SK-N-SH (cell line): ENCODE measurements at regions not wholly inside any gene's neighbourhood (a gene's known extent, or its start where the extent isn't known, plus 50 kb on each side); places are given as distances from the start of the nearest gene placed in this dataset.

Experiments used
- CTCF ChIA-PET: fragments of 300-600, 350-600 bp; formaldehyde crosslinking; extraction: SDS; loops from one replicate; lab custom pipeline; 2021; lab: Yijun Ruan, JAX
- POLR2A ChIA-PET: fragments of 350-600 bp; sonication (Branson Sonifier 250); formaldehyde crosslinking; extraction: SDS; loops from one replicate; lab custom pipeline; 2020; ENCODE audit warnings: antibody characterized with exemption, inconsistent platforms; lab: Yijun Ruan, JAX
- DNase-seq: peaks from one replicate; pipeline ENCODE4 v3.0.0; 2012
- H2AFZ ChIP-seq: fragments of 200-600 bp; sonication (generic); 2 replicates; pipeline ENCODE4 v1.8.1; 2016; ENCODE audit warnings: antibody characterized with exemption, mild to moderate bottlenecking, low read depth
- H3F3A ChIP-seq: fragments of 200-600 bp; sonication (generic); replicated peaks from 2 replicates; pipeline ENCODE3; 2016; ENCODE audit warnings: antibody characterized with exemption, mild to moderate bottlenecking; ENCODE audit not compliant: insufficient read depth
- H3K27ac ChIP-seq, 2 experiments: fragments of 200-500 bp in 1 of 2; fragments of 200-600 bp in 1 of 2; sonication (Bioruptor generic) in 1 of 2; sonication (generic), shearing (Covaris generic) in 1 of 2; 2 replicates each; pipeline versions ENCODE4 v1.5.1 to v1.6.1; 2014 to 2016; ENCODE audit warnings: low read depth in 2 of 2, inconsistent platforms in 1 of 2, low read length in 1 of 2, mild to moderate bottlenecking in 1 of 2, mixed read lengths in 1 of 2
- H3K27me3 ChIP-seq: fragments of 200-600 bp; sonication (generic), shearing (Covaris generic); 2 replicates; pipeline ENCODE4 v1.6.1; 2016; ENCODE audit warnings: mixed run types; ENCODE audit not compliant: insufficient read depth
- H3K36me3 ChIP-seq, 2 experiments: fragments of 200-500 bp in 1 of 2; fragments of 200-600 bp in 1 of 2; sonication (Bioruptor generic) in 1 of 2; sonication (generic) in 1 of 2; replicated peaks in 1 of 2; 2 replicates each; pipeline versions ENCODE3 to v1.5.1; 2014 to 2016; ENCODE audit warnings: low read length in 1 of 2, mild to moderate bottlenecking in 1 of 2; ENCODE audit not compliant: insufficient read depth in 2 of 2, control insufficient read depth in 1 of 2
- H3K4me1 ChIP-seq, 2 experiments: fragments of 200-500 bp in 1 of 2; fragments of 200-600 bp in 1 of 2; sonication (Bioruptor generic) in 1 of 2; sonication (generic), shearing (Covaris generic) in 1 of 2; 2 replicates each; pipeline versions ENCODE4 v1.5.1 to v1.6.1; 2014 to 2016; ENCODE audit warnings: low read depth in 1 of 2, low read length in 1 of 2, mixed run types in 1 of 2; ENCODE audit not compliant: insufficient read depth in 2 of 2, control insufficient read depth in 1 of 2
- H3K4me2 ChIP-seq: fragments of 200-600 bp; sonication (generic), shearing (Covaris generic); 2 replicates; pipeline ENCODE4 v1.6.1; 2017; ENCODE audit warnings: mixed run types
- H3K4me3 ChIP-seq, 2 experiments: fragments of 200-500 bp in 1 of 2; fragments of 200-600 bp in 1 of 2; sonication (Bioruptor generic) in 1 of 2; sonication (generic), shearing (Covaris generic) in 1 of 2; 2 replicates each; pipeline versions ENCODE4 v1.5.1 to v1.8.1; 2014 to 2016; ENCODE audit warnings: low read depth in 2 of 2, inconsistent platforms in 1 of 2, low read length in 1 of 2, mild to moderate bottlenecking in 1 of 2, mixed read lengths in 1 of 2, moderate library complexity in 1 of 2
- H3K79me2 ChIP-seq: fragments of 200-600 bp; sonication (generic); 2 replicates; pipeline ENCODE4 v1.8.1; 2017; ENCODE audit warnings: mild to moderate bottlenecking; ENCODE audit not compliant: insufficient read depth
- H3K9ac ChIP-seq: fragments of 200-600 bp; sonication (generic); 2 replicates; pipeline ENCODE4 v1.6.1; 2017; ENCODE audit warnings: mixed run types
- H3K9me2 ChIP-seq: fragments of 200-600 bp; sonication (generic); 2 replicates; pipeline ENCODE4 v1.6.1; 2017; ENCODE audit warnings: mixed run types
- H3K9me3 ChIP-seq: fragments of 200-600 bp; sonication (generic); 2 replicates; pipeline ENCODE4 v1.6.1; 2017; ENCODE audit warnings: mixed run types, mild to moderate bottlenecking, moderate library complexity
- H4K20me1 ChIP-seq: fragments of 200-600 bp; sonication (generic); 2 replicates; pipeline ENCODE4 v1.6.1; 2017; ENCODE audit warnings: mild to moderate bottlenecking, mixed run types; ENCODE audit not compliant: insufficient read depth
- CHD2 ChIP-seq: fragments of 150-350 bp; IDR thresholded peaks from 2 replicates; pipeline ENCODE4 v1.6.1; 2018; ENCODE audit warnings: low read length; ENCODE audit not compliant: partially characterized antibody
- EZH2phosphoT487 ChIP-seq: fragments of 200-600 bp; sonication (generic); IDR thresholded peaks from 2 replicates; pipeline ENCODE4 v1.6.1; 2017; ENCODE audit warnings: low read depth, mixed run types, mild to moderate bottlenecking, antibody characterized with exemption, moderate library complexity, borderline replicate concordance
- FOSL2 ChIP-seq: IDR thresholded peaks from 2 replicates; pipeline ENCODE4 v1.4.0; 2012; ENCODE audit warnings: low read depth, mild to moderate bottlenecking, moderate library complexity, borderline replicate concordance
- FOXM1 ChIP-seq: IDR thresholded peaks from 2 replicates; pipeline ENCODE4 v1.4.0; 2012; ENCODE audit warnings: low read depth, mild to moderate bottlenecking
- NRF1 ChIP-seq: IDR thresholded peaks from 2 replicates; pipeline ENCODE4 v1.6.1; 2012; ENCODE audit warnings: low read depth, mild to moderate bottlenecking, low read length
- POLR2AphosphoS5 ChIP-seq: IDR thresholded peaks from 2 replicates; pipeline ENCODE4 v1.6.1; 2012; ENCODE audit warnings: low read depth, low read length
- SMC3 ChIP-seq: IDR thresholded peaks from 2 replicates; pipeline ENCODE4 v1.6.1; 2012; ENCODE audit warnings: low read depth, low read length, improper control_type of control experiment
- TCF12 ChIP-seq: IDR thresholded peaks from 2 replicates; pipeline ENCODE4 v1.4.0; 2012
- WGBS: methylation state at CpG from one replicate; pipeline ENCODE4 v1.1.6; 2017; ENCODE audit warnings: low lambda C conversion rate; 5-methylcytosine and 5-hydroxymethylcytosine counted together
- TF ChIP-seq, protein P1 (sequence below): IDR thresholded peaks from 2 replicates; pipeline ENCODE4; 2012
- TF ChIP-seq, protein P2 (sequence below): fragments of 200-600 bp; sonication (generic); IDR thresholded peaks from 2 replicates; pipeline ENCODE4 v1.6.1; 2017; ENCODE audit warnings: antibody characterized with exemption, mild to moderate bottlenecking, moderate library complexity
- TF ChIP-seq, protein P3 (sequence below): IDR thresholded peaks from 2 replicates; pipeline ENCODE4 v1.6.1; 2012; ENCODE audit warnings: mild to moderate bottlenecking, low read depth, low read length, moderate library complexity
- TF ChIP-seq, protein P4 (sequence below): IDR thresholded peaks from 2 replicates; pipeline ENCODE4 v1.4.0; 2012; ENCODE audit warnings: low read depth
- TF ChIP-seq, protein P5 (sequence below): fragments of 150-350 bp; IDR thresholded peaks from 2 replicates; pipeline ENCODE4 v1.6.1; 2017; ENCODE audit warnings: antibody characterized with exemption, low read length, low read depth, borderline replicate concordance

DNA sequence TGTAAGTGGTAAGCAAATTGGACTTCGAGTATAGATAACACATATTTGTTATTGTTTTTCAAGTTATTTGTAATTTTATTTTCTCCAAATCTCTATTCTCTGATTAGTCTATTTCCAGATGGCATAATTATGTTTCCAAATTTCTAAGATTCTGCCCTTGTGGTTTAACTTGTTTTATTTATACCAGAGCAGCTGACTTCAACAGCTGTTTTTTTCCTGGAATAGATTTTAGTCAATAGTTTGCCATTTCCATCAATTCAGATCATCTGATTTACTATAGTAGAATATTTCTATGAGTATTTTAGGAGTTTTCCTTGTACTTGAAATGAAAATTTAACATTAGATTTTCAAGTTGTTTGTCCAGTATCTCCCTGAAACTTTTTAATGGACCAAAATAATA, 848.7 kb upstream of the MIR17HG start:
- Histone ChIP-seq H3F3A (no peaks in the 10 kb centered on the region), H4K20me1 (no peaks in the 10 kb centered on the region), H3K9me2 (no peaks in the 10 kb centered on the region), H3K4me1 (no peaks in the 10 kb centered on the region), H3K4me3 (no peak overlapping the region), H3K27ac (no peak overlapping the region), H3K9ac (no peak overlapping the region), H3K27me3 (no peaks in the 10 kb centered on the region), H3K79me2 (no peaks in the 10 kb centered on the region), H2AFZ (no peak overlapping the region), H3K36me3 (no peaks in the 10 kb centered on the region), H3K9me3 (no peaks in the 10 kb centered on the region), H3K4me2 (no peak overlapping the region)
- TF ChIP-seq, protein P1, sequence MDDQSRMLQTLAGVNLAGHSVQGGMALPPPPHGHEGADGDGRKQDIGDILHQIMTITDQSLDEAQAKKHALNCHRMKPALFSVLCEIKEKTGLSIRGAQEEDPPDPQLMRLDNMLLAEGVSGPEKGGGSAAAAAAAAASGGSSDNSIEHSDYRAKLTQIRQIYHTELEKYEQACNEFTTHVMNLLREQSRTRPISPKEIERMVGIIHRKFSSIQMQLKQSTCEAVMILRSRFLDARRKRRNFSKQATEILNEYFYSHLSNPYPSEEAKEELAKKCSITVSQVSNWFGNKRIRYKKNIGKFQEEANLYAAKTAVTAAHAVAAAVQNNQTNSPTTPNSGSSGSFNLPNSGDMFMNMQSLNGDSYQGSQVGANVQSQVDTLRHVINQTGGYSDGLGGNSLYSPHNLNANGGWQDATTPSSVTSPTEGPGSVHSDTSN = no peak
- TF ChIP-seq FOXM1 (no peak), TCF12 (no peak)
- ChIA-PET CTCF (no interaction called here), POLR2A (no interaction called here)
- 0% methylated on average over 1 of the region's 1 CpG for WGBS
- no peak for DNase-seq

DNA sequence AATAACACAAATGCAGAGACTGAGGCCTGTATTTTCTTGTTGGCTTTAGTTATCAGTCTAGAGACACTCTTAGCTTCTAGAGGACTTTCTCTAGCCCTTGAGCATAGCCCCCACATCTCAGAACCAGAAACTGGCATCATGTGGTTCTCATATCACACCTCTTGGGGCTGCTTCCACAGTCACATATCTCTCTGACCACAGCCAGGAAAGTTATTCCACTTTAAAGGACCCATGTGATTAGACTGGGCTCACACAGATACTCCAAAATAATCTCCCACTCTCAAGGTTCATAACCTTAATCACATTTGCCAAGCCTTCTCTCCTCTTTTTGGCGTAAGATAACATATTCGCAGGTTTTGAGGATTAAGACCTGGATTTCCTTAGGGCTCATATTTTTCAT, 846.9 kb upstream of the MIR17HG start:
- H3F3A ChIP-seq = no peaks in the 10 kb centered on the region
- H2AFZ ChIP-seq = no peak overlapping the region
- no peaks in the 10 kb centered on the region for H3K9me3 ChIP-seq
- no peak overlapping the region for H3K4me2 ChIP-seq
- no peak overlapping the region for H3K9ac ChIP-seq
- no peaks in the 10 kb centered on the region for H3K36me3 ChIP-seq
- TF ChIP-seq TCF12 = no peak
- TF ChIP-seq FOXM1 = no peak
- TF ChIP-seq, protein P2, sequence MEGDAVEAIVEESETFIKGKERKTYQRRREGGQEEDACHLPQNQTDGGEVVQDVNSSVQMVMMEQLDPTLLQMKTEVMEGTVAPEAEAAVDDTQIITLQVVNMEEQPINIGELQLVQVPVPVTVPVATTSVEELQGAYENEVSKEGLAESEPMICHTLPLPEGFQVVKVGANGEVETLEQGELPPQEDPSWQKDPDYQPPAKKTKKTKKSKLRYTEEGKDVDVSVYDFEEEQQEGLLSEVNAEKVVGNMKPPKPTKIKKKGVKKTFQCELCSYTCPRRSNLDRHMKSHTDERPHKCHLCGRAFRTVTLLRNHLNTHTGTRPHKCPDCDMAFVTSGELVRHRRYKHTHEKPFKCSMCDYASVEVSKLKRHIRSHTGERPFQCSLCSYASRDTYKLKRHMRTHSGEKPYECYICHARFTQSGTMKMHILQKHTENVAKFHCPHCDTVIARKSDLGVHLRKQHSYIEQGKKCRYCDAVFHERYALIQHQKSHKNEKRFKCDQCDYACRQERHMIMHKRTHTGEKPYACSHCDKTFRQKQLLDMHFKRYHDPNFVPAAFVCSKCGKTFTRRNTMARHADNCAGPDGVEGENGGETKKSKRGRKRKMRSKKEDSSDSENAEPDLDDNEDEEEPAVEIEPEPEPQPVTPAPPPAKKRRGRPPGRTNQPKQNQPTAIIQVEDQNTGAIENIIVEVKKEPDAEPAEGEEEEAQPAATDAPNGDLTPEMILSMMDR = no peak
- no peak for TF ChIP-seq NRF1
- TF ChIP-seq, protein P3, sequence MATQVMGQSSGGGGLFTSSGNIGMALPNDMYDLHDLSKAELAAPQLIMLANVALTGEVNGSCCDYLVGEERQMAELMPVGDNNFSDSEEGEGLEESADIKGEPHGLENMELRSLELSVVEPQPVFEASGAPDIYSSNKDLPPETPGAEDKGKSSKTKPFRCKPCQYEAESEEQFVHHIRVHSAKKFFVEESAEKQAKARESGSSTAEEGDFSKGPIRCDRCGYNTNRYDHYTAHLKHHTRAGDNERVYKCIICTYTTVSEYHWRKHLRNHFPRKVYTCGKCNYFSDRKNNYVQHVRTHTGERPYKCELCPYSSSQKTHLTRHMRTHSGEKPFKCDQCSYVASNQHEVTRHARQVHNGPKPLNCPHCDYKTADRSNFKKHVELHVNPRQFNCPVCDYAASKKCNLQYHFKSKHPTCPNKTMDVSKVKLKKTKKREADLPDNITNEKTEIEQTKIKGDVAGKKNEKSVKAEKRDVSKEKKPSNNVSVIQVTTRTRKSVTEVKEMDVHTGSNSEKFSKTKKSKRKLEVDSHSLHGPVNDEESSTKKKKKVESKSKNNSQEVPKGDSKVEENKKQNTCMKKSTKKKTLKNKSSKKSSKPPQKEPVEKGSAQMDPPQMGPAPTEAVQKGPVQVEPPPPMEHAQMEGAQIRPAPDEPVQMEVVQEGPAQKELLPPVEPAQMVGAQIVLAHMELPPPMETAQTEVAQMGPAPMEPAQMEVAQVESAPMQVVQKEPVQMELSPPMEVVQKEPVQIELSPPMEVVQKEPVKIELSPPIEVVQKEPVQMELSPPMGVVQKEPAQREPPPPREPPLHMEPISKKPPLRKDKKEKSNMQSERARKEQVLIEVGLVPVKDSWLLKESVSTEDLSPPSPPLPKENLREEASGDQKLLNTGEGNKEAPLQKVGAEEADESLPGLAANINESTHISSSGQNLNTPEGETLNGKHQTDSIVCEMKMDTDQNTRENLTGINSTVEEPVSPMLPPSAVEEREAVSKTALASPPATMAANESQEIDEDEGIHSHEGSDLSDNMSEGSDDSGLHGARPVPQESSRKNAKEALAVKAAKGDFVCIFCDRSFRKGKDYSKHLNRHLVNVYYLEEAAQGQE = no peak
- TF ChIP-seq EZH2phosphoT487 = no peak
- TF ChIP-seq CHD2 = no peak
- TF ChIP-seq POLR2AphosphoS5 = no peak
- TF ChIP-seq, protein P1 = no peak
- TF ChIP-seq FOSL2 = no peak
- TF ChIP-seq, protein P4, sequence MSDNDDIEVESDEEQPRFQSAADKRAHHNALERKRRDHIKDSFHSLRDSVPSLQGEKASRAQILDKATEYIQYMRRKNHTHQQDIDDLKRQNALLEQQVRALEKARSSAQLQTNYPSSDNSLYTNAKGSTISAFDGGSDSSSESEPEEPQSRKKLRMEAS = no peak
- TF ChIP-seq, protein P5, sequence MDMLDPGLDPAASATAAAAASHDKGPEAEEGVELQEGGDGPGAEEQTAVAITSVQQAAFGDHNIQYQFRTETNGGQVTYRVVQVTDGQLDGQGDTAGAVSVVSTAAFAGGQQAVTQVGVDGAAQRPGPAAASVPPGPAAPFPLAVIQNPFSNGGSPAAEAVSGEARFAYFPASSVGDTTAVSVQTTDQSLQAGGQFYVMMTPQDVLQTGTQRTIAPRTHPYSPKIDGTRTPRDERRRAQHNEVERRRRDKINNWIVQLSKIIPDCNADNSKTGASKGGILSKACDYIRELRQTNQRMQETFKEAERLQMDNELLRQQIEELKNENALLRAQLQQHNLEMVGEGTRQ = no peak
- no peak for TF ChIP-seq SMC3
- H3K4me3 ChIP-seq = no peak overlapping the region
- 44% methylated on average over 2 of the region's 2 CpGs for WGBS
- POLR2A ChIA-PET = no interaction called here
- H3K27ac ChIP-seq = no peak overlapping the region
- no peaks in the 10 kb centered on the region for H3K9me2 ChIP-seq
- CTCF ChIA-PET = no interaction called here
- H3K4me1 ChIP-seq = no peaks in the 10 kb centered on the region
- no peaks in the 10 kb centered on the region for H3K27me3 ChIP-seq
- no peaks in the 10 kb centered on the region for H3K79me2 ChIP-seq
- H4K20me1 ChIP-seq = no peaks in the 10 kb centered on the region
- no peak for DNase-seq
